ENCODE measurements at regions not wholly inside any gene's neighbourhood (a gene's known extent, or its start where the extent isn't known, plus 50 kb on each side); places are given as distances from the start of the nearest gene placed in this dataset.

GRCh38 chr5:74179701-74180100 lies 460.8 kb downstream of the ENC1 start:
- Mint-ChIP-seq H3K9me3 (ENCODE audit: low read depth) (no peaks in the 10 kb centered on the region), H3K27me3 (peaks cover 7% of the 10 kb centered on the region), H3K4me3 (ENCODE audit: low read depth) (no peak overlapping the region), H3K27ac (no peak overlapping the region), H3K36me3 (ENCODE audit: insufficient read depth) (no peaks in the 10 kb centered on the region), H3K4me1 (ENCODE audit: low read depth) (no peaks in the 10 kb centered on the region)
- DNase-seq (ENCODE audit: low spot score, unreplicated experiment) = no peak
- TF ChIP-seq CTCF (IDR thresholded peaks at IDR 0.05; ENCODE audit: unreplicated experiment) = no peak

- no peak for DNase-seq (ENCODE audit: low spot score, unreplicated experiment)
- no peak for TF ChIP-seq CTCF (IDR thresholded peaks at IDR 0.05; ENCODE audit: unreplicated experiment)
- Mint-ChIP-seq H3K4me1 (ENCODE audit: low read depth) (no peaks in the 10 kb centered on the region), H3K27me3 (peaks cover 7% of the 10 kb centered on the region), H3K36me3 (ENCODE audit: insufficient read depth) (no peaks in the 10 kb centered on the region), H3K4me3 (ENCODE audit: low read depth) (no peak overlapping the region), H3K9me3 (ENCODE audit: low read depth) (no peaks in the 10 kb centered on the region), H3K27ac (no peak overlapping the region)
Observed at GRCh38 chr5:74179179-74179578, 461.3 kb downstream of the ENC1 start.

- Mint-ChIP-seq H3K27me3 (peaks cover 12% of the 10 kb centered on the region), H3K27ac (no peak overlapping the region), H3K9me3 (ENCODE audit: low read depth) (no peaks in the 10 kb centered on the region), H3K4me1 (ENCODE audit: low read depth) (peaks cover 6% of the 10 kb centered on the region), H3K4me3 (ENCODE audit: low read depth) (no peak overlapping the region), H3K36me3 (ENCODE audit: insufficient read depth) (no peaks in the 10 kb centered on the region)
- no peak for TF ChIP-seq CTCF (IDR thresholded peaks at IDR 0.05; ENCODE audit: unreplicated experiment)
- no peak for DNase-seq (ENCODE audit: low spot score, unreplicated experiment)
Observed at GRCh38 chr5:74177961-74178360, 462.6 kb downstream of the ENC1 start.

- no peak for DNase-seq (ENCODE audit: low spot score, unreplicated experiment)
- Mint-ChIP-seq H3K4me3 (ENCODE audit: low read depth) (no peak overlapping the region), H3K4me1 (ENCODE audit: low read depth) (peaks cover 6% of the 10 kb centered on the region), H3K9me3 (ENCODE audit: low read depth) (no peaks in the 10 kb centered on the region), H3K36me3 (ENCODE audit: insufficient read depth) (no peaks in the 10 kb centered on the region), H3K27ac (no peak overlapping the region), H3K27me3 (peaks cover 16% of the 10 kb centered on the region)
- TF ChIP-seq CTCF (IDR thresholded peaks at IDR 0.05; ENCODE audit: unreplicated experiment) = no peak
Observed at GRCh38 chr5:74174366-74174765, 466.2 kb downstream of the ENC1 start.

GRCh38 chr5:74173665-74174064 lies 466.9 kb downstream of the ENC1 start:
- no peak for TF ChIP-seq CTCF (IDR thresholded peaks at IDR 0.05; ENCODE audit: unreplicated experiment)
- Mint-ChIP-seq H3K27me3 (peaks cover 16% of the 10 kb centered on the region), H3K4me3 (ENCODE audit: low read depth) (no peak overlapping the region), H3K36me3 (ENCODE audit: insufficient read depth) (no peaks in the 10 kb centered on the region), H3K4me1 (ENCODE audit: low read depth) (peaks cover 6% of the 10 kb centered on the region), H3K27ac (no peak overlapping the region), H3K9me3 (ENCODE audit: low read depth) (no peaks in the 10 kb centered on the region)
- no peak for DNase-seq (ENCODE audit: low spot score, unreplicated experiment)
